CD1c-positive myeloid dendritic cell (primary cell): ENCODE measurements at regions not wholly inside any gene's neighbourhood (a gene's known extent, or its start where the extent isn't known, plus 50 kb on each side); places are given as distances from the start of the nearest gene placed in this dataset.
"Not testable (repeated sequence)": the region's sequence is repeated elsewhere in the genome, so short reads cannot be mapped to it uniquely, and the experiment has no call there.

ENCODE experiments used
- DNase-seq: peaks from one replicate; pipeline ENCODE4 v3.0.0-alpha.2; 2016; ENCODE audit errors: extremely low spot score

GRCh38 chr2:239554766-239555570 is 154.1 kb upstream of the HDAC4 start:
- DNase-seq: no peak

DNA sequence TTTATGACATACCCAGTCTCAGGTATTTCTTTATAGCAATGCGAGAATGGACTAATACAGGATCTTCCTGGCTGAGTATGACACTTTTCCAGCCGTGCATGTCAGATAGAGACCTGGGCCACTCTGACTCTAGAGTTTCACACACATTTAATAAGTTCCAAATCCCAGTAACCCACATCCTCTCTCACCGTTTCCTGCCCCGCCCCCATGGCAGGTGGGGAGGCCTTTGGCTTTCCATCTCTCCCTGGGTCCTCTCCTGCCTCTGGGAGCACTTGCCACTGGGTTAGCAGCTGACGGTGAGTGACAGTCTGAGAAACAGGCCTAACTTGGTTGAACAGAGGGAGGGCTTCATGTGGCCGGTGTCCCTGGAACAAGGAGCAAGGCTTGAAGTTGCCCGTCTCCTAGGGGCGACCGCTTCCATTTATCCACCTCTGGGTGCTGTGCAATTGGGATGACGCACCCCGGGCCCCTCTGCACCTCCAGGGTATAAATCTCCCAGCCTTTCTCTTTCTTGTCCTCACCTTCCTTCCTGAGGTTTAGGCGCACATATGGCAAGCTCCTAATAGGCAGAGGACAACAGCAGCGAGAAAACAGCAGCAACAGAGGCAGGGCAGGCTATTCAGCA is 152.7 kb upstream of the HDAC4 start:
- no peak for DNase-seq

DNA sequence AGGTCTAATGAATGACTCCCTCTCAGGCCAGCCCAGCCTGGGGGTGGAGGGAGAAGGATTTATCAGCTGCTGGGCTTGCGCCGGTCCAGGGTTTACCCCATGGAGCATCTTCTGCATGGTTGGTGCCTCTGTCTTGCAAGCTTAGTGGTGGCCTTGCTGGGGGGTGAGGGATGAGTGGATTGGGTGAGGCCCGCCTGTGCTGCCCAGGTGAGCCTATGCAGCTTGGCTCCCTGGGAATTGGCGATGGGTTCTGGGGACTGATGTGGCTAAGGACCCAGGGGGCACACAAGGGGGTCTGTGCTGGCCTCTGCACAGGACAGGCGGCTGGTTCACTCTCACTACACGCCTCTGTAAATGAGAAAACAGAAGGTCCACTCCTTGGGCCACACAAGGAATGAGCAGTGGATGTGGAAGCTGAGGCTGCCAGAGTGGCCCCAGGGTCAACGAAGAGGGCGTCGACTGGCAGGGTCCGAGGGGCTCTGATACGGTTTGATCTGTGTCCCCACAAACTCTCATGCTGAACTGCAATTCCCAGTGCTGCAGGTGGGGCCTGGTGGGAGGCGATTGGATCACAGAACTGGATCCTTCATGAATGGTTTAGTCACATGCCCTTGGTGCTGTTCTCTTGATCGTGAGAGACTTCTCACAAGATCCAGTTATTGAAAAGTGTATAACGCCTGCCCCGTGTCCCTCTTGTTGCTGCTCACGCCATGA is 151.6 kb upstream of the HDAC4 start:
- no peak for DNase-seq

- DNase-seq: no peak
These were observed 150.4 kb upstream of the HDAC4 start for GRCh38 chr2:239551206-239551605.

DNA sequence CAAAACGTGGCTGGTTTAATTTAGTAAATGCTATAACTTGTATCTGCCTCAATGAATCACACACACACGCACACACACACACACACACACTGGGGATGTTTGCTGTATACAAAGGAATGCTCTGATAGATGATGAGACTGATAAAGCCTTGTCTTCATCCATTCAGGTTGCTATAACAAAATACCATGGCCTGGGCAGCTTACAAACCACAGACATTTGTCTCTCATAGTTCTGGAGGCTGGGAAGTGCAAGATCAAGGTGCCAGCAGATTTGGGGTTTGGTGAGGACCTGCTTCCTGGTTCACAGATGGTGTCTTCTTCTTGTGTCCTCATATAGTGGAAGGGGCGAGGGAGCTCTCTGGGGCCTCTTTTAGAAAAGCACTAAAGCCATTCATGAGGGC is 149.5 kb upstream of the HDAC4 start:
- DNase-seq: no peak

GRCh38 chr2:239549711-239550255 is 149.0 kb upstream of the HDAC4 start:
- no peak for DNase-seq

DNA sequence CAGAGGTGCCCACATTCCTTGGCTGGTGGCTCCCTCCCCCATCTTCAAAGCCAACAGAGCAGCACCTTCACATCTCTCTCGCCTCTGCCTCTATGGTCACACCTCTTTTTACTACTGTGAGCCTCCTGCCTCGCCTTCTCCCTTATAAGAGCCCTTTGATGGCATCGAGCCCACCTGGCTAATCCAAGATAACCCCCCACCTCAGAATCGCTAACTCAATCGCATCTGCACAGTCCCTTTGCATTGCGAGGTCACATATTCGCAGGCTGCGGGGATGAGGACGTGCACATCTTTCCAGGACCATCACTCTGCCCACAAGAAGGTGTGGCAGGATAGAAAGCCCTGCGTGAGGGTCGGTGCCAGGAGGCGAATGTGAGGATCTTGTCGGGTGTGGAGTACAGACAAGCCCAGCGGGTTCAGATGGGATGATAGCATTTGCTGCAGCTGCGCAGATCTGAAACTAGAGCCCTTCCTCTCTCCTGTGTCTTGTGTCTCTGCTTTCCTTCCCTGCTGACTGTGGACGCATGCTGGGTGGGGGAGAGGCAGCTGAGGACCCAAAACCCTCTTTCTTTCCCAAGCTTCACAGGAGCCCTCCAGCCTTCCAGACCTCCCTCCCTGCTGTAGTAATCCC is 148.3 kb upstream of the HDAC4 start:
- no peak for DNase-seq

GRCh38 chr2:239548451-239548871 is 147.6 kb upstream of the HDAC4 start:
- DNase-seq: no peak

DNA sequence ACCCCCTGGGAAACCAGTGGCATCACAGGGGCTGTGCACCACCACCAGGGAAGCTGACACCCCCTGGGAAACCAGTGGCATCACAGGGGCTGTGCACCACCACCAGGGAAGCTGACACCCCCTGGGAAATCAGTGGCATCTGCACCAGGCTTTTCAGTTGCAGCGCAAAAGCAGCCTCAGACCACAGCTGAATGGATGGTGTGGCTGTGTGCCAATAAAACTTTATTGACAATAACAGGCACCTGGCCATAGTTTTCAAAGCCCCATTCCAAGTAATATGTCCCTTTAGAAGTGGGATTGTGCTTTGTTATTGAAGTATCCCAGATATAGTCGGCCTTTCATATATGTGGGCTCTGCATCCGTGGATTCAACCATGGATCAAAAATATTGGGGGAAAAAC is 146.3 kb upstream of the HDAC4 start:
- DNase-seq: not testable (repeated sequence)

DNA sequence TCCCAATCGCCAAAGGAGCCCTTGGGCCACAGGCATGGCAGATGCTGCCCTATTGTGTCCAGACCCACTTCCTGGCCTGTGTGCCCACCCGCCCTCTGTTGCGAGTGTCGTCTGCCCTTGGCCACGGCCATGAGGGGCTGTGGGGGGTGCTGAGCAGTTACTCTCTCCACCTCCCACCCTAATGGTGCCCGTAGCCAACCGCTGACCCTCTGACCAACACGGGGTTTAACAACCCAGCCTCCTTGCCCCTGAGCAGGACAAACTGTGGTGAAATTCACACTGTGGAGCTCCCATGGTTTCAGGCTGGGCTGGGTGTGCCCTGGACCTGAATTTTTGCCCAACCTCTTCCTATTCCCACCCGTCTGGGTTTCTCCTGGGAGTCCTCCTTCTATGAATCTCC is 145.7 kb upstream of the HDAC4 start:
- no peak for DNase-seq

DNA sequence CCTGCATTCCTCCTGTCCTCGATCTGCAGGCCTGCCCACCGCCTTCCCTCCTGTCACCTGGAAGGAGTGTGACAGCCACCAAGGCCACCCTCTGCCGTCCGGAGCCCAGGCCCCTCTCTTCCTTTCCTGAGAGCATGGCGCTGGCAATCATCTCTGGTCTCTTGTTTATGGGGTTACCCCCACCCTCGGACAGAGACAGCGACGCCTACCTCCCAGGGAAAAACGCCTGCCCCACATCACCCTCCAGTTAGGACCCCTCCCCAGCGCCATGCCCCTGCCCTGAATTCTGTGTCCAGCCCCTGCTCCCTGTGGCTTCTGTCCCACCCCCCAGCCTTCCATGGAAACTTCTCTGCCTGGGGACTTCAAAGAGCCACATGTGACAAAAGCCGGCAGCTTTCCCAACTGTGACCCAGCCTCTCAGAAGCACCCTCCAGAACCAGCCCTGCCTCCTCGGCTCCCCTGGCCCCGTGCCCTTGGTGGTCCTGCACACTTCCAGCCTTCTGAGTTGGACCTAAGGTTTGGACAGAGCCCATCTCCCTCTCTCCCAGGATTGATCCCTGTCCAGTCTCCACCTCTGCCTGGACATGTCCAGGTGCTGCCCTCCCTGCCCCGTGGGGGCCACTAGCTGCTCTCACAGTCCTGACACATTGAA is 145.0 kb upstream of the HDAC4 start:
- DNase-seq: no peak

- DNase-seq: no peak
These were observed 144.2 kb upstream of the HDAC4 start for GRCh38 chr2:239544918-239545465.

- DNase-seq: no peak
These were observed 143.5 kb upstream of the HDAC4 start for GRCh38 chr2:239544143-239544917.

DNA sequence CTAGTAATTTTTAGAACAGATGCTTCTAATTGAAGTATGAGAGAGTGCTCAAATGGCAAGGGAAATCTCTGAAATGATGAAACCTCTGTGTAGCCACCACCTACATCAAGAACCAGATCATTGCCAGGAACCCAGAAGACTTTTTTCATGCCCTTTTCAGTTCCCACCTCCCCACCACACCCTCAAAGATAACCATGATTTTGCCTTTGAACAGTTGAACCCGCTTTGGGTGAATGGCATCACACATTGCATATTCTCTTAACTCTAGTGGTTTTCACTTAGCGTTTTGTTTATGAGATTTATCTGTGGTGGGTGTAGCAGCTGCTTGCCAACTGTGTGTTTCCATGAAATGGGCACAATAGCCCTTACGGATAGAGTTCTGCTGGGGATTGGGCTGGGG is 142.9 kb upstream of the HDAC4 start:
- no peak for DNase-seq

DNA sequence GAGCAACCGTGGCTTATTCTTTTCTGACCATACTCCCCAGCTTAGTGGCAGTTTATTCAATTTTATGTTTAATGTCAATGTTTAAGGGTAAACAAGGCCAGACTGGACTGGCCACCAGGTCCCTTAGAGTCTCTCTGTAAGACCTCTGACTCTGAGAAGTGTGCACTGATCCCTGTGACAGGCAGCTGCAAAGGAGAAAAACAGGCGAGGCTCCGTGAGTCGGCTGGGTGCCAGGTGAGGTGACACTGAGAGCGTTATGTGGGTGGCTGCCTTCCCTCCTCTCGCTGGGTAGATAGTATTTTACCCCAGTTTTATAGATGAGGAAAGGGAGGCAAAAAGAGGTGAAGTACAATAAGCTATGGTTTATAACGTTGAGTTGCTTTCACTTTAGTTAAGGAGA is 139.4 kb upstream of the HDAC4 start:
- DNase-seq: no peak

DNA sequence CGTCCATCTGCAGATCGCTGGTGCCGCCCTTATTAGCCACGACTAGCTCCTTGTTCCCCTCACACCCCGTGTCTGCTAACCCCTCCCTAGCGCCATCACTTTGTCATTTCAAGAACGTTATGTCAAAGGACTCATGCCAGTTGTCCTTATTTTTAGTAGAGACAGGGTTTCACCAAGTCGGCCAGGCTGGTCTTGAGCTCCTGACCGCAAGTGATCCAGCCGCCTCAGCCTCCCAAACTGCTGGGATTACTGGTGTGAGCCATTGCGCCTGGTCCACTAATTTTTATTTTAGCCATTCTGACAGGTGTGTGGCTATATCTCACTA is 138.9 kb upstream of the HDAC4 start:
- no peak for DNase-seq

DNA sequence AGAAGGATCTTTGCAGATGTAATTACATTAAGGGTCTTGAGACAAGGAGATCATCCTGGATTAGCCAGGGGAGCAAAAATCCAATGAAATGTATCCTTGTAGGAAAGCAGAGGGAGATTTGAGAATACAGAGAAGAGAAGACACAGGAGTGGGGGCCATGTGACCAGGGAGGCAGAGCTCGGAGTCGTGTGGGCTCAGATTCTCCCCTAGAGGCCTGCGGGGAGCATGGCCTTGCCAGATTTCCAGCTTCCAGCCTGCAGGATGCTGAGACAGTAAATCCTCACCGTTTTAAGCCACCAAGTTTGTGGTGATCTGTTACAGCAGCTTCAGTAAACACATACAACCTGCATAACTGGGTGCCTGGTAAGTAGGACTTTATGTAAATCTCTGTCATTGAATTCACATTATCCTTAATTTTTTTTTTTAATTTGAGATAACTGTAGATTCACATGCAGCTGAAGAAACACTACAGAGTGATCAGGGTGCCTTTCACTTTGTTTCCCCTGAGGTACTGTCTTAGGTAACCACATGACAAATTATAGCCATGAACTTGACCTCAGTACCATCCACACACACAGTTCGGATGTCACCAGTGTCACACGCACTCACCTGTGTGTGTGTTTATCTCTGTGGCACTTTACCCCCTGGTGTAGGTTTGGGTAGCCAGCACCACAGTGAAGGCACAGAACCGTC is 138.4 kb upstream of the HDAC4 start:
- no peak for DNase-seq

DNA sequence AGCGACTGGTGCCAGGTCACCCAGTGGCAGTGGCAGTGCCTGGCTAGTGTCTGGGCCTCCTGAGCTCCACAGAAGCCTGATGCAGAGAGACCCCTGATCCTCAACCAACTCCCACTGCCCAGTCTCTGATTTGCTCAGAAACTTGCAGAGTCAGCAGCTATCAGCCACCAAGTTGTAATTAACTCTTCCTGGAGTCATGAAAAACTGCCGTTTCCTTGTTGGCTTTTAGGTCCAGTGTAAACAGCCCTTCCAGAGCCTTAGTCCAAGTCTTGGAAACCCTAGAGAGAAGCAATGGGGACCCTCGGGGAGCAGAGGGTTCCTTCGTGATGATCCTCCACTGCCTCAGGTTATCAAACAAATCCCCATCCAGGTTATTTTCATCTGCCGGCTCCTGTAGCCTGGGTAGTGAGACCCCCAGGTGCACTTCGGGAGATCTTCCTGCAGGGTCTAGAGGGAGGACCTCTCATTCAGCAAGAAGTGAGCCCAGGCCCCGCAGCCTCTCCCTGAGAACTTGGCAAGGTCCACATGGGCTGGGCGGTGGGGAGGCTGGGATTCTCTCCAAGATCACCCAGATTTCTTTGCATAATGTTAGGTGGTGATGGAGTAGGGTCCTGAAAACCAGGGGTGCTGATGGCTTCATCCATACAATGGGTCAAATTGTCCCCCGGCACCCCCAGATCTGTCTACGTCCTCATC is 137.7 kb upstream of the HDAC4 start:
- DNase-seq: no peak

- no peak for DNase-seq
These were observed 137.0 kb upstream of the HDAC4 start for GRCh38 chr2:239537633-239538356.
